ENCODE measurements at regions not wholly inside any gene's neighbourhood (a gene's known extent, or its start where the extent isn't known, plus 50 kb on each side); places are given as distances from the start of the nearest gene placed in this dataset.

- no peak for DNase-seq
- Histone ChIP-seq H3K9me2 (no peaks in the 10 kb centered on the region), H2AFZ (ENCODE audit: low read depth) (no peak overlapping the region), H3K79me2 (ENCODE audit: insufficient read depth) (no peaks in the 10 kb centered on the region), H3K27ac (ENCODE audit: low read depth in 2 of 2, low read length in 1 of 2) (no peak overlapping the region), H3K27me3 (ENCODE audit: insufficient read depth) (no peaks in the 10 kb centered on the region), H3F3A (replicated peaks; ENCODE audit: insufficient read depth) (no peaks in the 10 kb centered on the region), H3K9me3 (no peaks in the 10 kb centered on the region), H4K20me1 (ENCODE audit: insufficient read depth) (no peaks in the 10 kb centered on the region), H3K36me3 (replicated peaks in 1 of 2; ENCODE audit: control insufficient read depth in 1 of 2, insufficient read depth in 2 of 2, low read length in 1 of 2) (no peaks in the 10 kb centered on the region), H3K4me1 (ENCODE audit: control insufficient read depth in 1 of 2, insufficient read depth in 2 of 2, low read depth in 1 of 2, low read length in 1 of 2) (no peaks in the 10 kb centered on the region; a peak in 1 of 4 replicates), H3K9ac (no peak overlapping the region), H3K4me3 (ENCODE audit: low read depth in 2 of 2, low read length in 1 of 2) (no peak overlapping the region), H3K4me2 (no peak overlapping the region)
- no peak for TF ChIP-seq ELF1 (IDR thresholded peaks at IDR 0.05)
- no peak for TF ChIP-seq PBX3 (IDR thresholded peaks at IDR 0.05)
- TF ChIP-seq CHD2 (IDR thresholded peaks at IDR 0.05; ENCODE audit: low read length, partially characterized antibody): no peak
- TF ChIP-seq GABPA (IDR thresholded peaks at IDR 0.05; ENCODE audit: low read depth): no peak
- TF ChIP-seq TEAD4 (IDR thresholded peaks at IDR 0.05; ENCODE audit: borderline replicate concordance, insufficient read depth): no peak
- no peak for TF ChIP-seq MXI1 (IDR thresholded peaks at IDR 0.05; ENCODE audit: low read depth, low read length)
- TF ChIP-seq RAD21 (IDR thresholded peaks at IDR 0.05; ENCODE audit: low read length): no peak
- no peak for TF ChIP-seq NFIC (IDR thresholded peaks at IDR 0.05; ENCODE audit: borderline replicate concordance)
- TF ChIP-seq USF1 (IDR thresholded peaks at IDR 0.05; ENCODE audit: borderline replicate concordance, low read depth): no peak
- TF ChIP-seq REST (IDR thresholded peaks at IDR 0.05; ENCODE audit: low read depth, low read length): no peak
- no peak for TF ChIP-seq RCOR1 (IDR thresholded peaks at IDR 0.05; ENCODE audit: low read length)
- no peak for TF ChIP-seq JUND (IDR thresholded peaks at IDR 0.05)
- no peak for TF ChIP-seq FOXJ3 (CRISPR knock-in tag; IDR thresholded peaks at IDR 0.05)
- no peak for TF ChIP-seq MEF2A (IDR thresholded peaks at IDR 0.05; ENCODE audit: borderline replicate concordance, low read depth)
- no peak for TF ChIP-seq TCF12 (IDR thresholded peaks at IDR 0.05)
- no peak for TF ChIP-seq ZBTB33 (IDR thresholded peaks at IDR 0.05; ENCODE audit: borderline replicate concordance, low read depth)
- TF ChIP-seq FOXM1 (IDR thresholded peaks at IDR 0.05; ENCODE audit: low read depth): no peak
- ChIA-PET CTCF (interaction anchor here (1.1 kb wide), 1 partner anchor 243 kb away, joined by 3 read pairs; no protein-coding TSS in a partner anchor), POLR2A (no interaction called here)
- 79% methylated on average over 7 of the region's 7 CpGs for WGBS (ENCODE audit: low lambda C conversion rate)
Measured at GRCh38 chr4:123346330-123346940, 50.2 kb upstream of the SPRY1 start.

Small RNA genes in the stretch of these regions (small RNA-seq; reads per million reads assigned to genes)
- gene AC026402.1: 0 reads per million in 7 experiments

All from SK-N-SH (cell line).